ENCODE measurements at regions not wholly inside any gene's neighbourhood (a gene's known extent, or its start where the extent isn't known, plus 50 kb on each side); places are given as distances from the start of the nearest gene placed in this dataset.

- TF ChIP-seq CTCF (IDR thresholded peaks at IDR 0.05 in 2 of 3, conservative IDR thresholded peaks at IDR 0.05 in 1 of 3; ENCODE audit: insufficient read depth in 2 of 3, low read depth in 1 of 3, low read length in 3 of 3) (no peak), CHCHD3 (CRISPR knock-in tag; IDR thresholded peaks at IDR 0.05) (no peak)
Observed at GRCh38 chr20:50387996-50388332, 122.2 kb upstream of the PTPN1 start.

Data from K562 (cell line).